ENCODE measurements at regions not wholly inside any gene's neighbourhood (a gene's known extent, or its start where the extent isn't known, plus 50 kb on each side); places are given as distances from the start of the nearest gene placed in this dataset.

DNA sequence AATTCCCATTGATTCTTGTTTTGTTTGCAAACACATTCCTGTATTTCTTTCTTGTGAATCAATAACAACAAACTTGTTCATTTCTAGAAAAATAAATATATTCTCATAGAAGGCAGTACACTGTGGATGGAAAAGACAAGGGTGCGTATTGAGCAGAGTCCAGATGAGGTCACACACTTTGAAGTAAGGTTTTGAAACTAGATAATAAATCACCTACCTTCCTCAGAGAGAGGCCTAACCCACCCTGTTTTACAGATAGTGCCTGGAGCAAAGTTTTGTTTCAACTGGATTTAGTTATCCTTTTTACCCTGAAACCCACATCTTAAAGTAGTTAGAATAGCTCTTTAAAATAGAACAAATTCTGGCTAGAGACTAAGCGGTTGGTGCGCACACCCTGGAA is 137.1 kb upstream of the PIEZO2 start:
- TF ChIP-seq POLR2A (IDR thresholded peaks at IDR 0.05) (no peak), CTCF (IDR thresholded peaks at IDR 0.05) (no peak)
